Naive thymus-derived CD4-positive, alpha-beta T cell (primary cell): ENCODE measurements at regions not wholly inside any gene's neighbourhood (a gene's known extent, or its start where the extent isn't known, plus 50 kb on each side); places are given as distances from the start of the nearest gene placed in this dataset.

Experiments used
- ATAC-seq: fragments of 150-1000 bp; cut with Tn5 transposase; 2 replicates; pipeline ENCODE4 v1.10.0; 2021; ENCODE audit warnings: mild to moderate bottlenecking, moderate library complexity
- CTCF ChIA-PET: fragments of 350-600 bp; sonication (Branson Sonifier 250); formaldehyde crosslinking; loops from one replicate; lab custom pipeline; 2021; ENCODE audit warnings: antibody characterized with exemption; lab: Charles Lee
- POLR2A ChIA-PET: fragments of 350-600 bp; sonication (Branson Sonifier 250); formaldehyde crosslinking; loops from one replicate; lab custom pipeline; 2021; ENCODE audit warnings: antibody characterized with exemption, inconsistent platforms; lab: Charles Lee
- DNase-seq, 9 donors: peaks; one replicate each; pipeline versions ENCODE4 v3.0.0 to v3.0.0-alpha.2; 2020 to 2022; ENCODE audit warnings: mixed read lengths in 1 of 9
- H3K27ac ChIP-seq: one replicate; pipeline ENCODE4 v1.7.0; 2013; ENCODE audit warnings: mild to moderate bottlenecking, low read depth, low read length, moderate library complexity
- H3K27me3 ChIP-seq, 2 donors: one replicate each; pipeline ENCODE4 v1.7.0; 2013; ENCODE audit warnings: low read length in 2 of 2, mild to moderate bottlenecking in 2 of 2, moderate library complexity in 2 of 2; ENCODE audit not compliant: control insufficient read depth in 2 of 2, insufficient read depth in 2 of 2
- H3K36me3 ChIP-seq, 3 experiments: 1 replicate in 2 of 3; 2 replicates in 1 of 3; pipeline ENCODE4 v1.7.0; 2013; ENCODE audit warnings: low read length in 3 of 3, mild to moderate bottlenecking in 3 of 3, moderate library complexity in 1 of 3; ENCODE audit not compliant: insufficient read depth in 3 of 3, control insufficient read depth in 2 of 3
- H3K4me1 ChIP-seq, 2 donors: one replicate each; pipeline ENCODE4 v1.7.0; 2013; ENCODE audit warnings: low read length in 2 of 2, mild to moderate bottlenecking in 2 of 2, moderate library complexity in 1 of 2; ENCODE audit not compliant: control insufficient read depth in 2 of 2, insufficient read depth in 2 of 2
- H3K4me3 ChIP-seq: 2 replicates; pipeline ENCODE4 v1.7.0; 2013; ENCODE audit warnings: mild to moderate bottlenecking, low read length
- H3K9me3 ChIP-seq, 3 experiments: 1 replicate in 2 of 3; 2 replicates in 1 of 3; pipeline ENCODE4 v1.7.0; 2013; ENCODE audit warnings: low read length in 3 of 3; ENCODE audit not compliant: control insufficient read depth in 2 of 3
- H3K27ac Mint-ChIP-seq, 9 donors: one replicate each; pipeline ENCODE4 v1.8.0; 2020 to 2022; ENCODE audit warnings: mixed read lengths in 9 of 9, mild to moderate bottlenecking in 8 of 9, moderate library complexity in 5 of 9, inconsistent platforms in 2 of 9
- H3K27me3 Mint-ChIP-seq, 5 donors: one replicate each; pipeline ENCODE4 v1.8.0; 2021 to 2022; ENCODE audit warnings: mixed read lengths in 5 of 5, mild to moderate bottlenecking in 1 of 5
- H3K36me3 Mint-ChIP-seq, 5 donors: one replicate each; pipeline ENCODE4 v1.8.0; 2020 to 2022; ENCODE audit warnings: mixed read lengths in 5 of 5, mild to moderate bottlenecking in 3 of 5, inconsistent platforms in 1 of 5
- H3K4me1 Mint-ChIP-seq, 7 donors: one replicate each; pipeline ENCODE4 v1.8.0; 2020 to 2022; ENCODE audit warnings: mixed read lengths in 7 of 7, mild to moderate bottlenecking in 3 of 7, inconsistent platforms in 1 of 7
- H3K4me3 Mint-ChIP-seq, 10 donors: one replicate each; pipeline ENCODE4 v1.8.0; 2020 to 2022; ENCODE audit warnings: mild to moderate bottlenecking in 10 of 10, mixed read lengths in 10 of 10, moderate library complexity in 6 of 10, inconsistent platforms in 2 of 10
- H3K9me3 Mint-ChIP-seq, 11 donors: one replicate each; pipeline ENCODE4 v1.8.0; 2020 to 2022; ENCODE audit warnings: mixed read lengths in 11 of 11, mild to moderate bottlenecking in 4 of 11, inconsistent platforms in 1 of 11, moderate library complexity in 1 of 11
- intact Hi-C, 2 donors: fragments of 100-400 bp; cut with micrococcal nuclease; formaldehyde crosslinking; loops; one replicate each; pipeline ENCODE4 v1.15.1; 2023

DNA sequence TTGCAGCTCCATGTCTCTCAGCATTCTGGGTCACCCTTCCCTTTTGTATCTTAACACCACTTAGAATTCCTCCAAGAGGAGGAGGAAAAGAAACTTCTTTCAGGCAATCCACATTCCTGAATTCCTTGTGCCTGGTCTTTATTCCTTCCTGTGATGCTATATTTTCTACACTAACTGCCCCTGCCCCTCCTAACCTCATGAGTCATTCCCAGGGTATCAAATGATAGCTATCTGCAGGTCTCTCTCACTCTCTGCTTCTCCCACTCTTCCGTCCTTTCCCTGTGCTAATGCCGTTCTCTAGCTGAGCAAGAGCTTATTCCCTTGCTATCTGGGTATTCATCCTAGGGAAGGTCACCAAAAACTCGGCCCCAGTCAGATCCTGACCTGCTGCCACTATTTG is 395.0 kb upstream of the TCF4 start:
- ATAC-seq (no peak), DNase-seq (no peak)
- Mint-ChIP-seq H3K36me3 (no peaks in the 10 kb centered on the region), H3K4me1 (no peaks in the 10 kb centered on the region), H3K27me3 (peaks cover 0 to 4% (median 0%) of the 10 kb centered on the region in 5 donors), H3K9me3 (peaks cover under 1 to 22% (median 7%) of the 10 kb centered on the region in 11 donors), H3K4me3 (no peak overlapping the region), H3K27ac (no peak overlapping the region)
- no peaks in the 10 kb centered on the region for H3K36me3 ChIP-seq
- H3K27ac ChIP-seq, result no peak overlapping the region
- intact Hi-C loops, result no loop called here
- no peak overlapping the region for H3K4me3 ChIP-seq
- no peaks in the 10 kb centered on the region for H3K27me3 ChIP-seq
- ChIA-PET CTCF (no interaction called here), POLR2A (no interaction called here)
- no peaks in the 10 kb centered on the region for H3K4me1 ChIP-seq
- H3K9me3 ChIP-seq, result no peaks in the 10 kb centered on the region

DNA sequence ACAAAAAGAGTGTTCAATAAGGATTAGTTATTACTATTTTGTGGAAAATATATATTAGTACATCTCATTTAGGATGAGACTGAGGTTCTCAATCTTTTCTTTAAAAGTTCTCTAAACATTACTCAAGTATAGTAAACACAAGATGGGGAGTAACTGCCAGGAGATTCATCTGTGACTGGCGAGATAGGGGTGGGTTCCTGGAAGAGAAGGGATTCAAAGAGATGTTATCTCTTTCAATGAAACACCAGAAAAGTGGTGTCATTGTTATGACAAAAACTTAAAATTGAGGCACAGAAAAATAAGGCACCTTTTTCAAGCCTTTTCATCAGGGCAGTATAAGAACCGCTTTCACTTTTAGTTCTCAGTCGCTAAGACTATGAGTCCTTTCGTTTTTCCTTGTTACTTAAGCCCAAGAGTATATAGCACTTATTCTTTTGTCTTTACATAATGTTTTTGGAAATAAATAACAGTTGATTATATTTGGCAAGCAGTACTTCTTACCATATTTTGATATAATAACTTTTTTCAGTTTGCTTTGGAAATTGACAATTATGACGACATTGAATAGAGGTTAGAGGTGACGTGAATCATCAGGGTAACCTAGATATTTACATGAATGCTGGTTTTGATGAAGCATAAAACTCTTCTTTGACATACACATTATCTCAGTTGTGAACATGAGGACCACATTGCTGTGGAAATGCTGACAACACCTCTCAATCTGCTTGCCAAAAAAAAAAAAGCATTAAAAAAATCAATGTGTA is 393.9 kb upstream of the TCF4 start:
- H3K27me3 ChIP-seq, result no peaks in the 10 kb centered on the region
- ATAC-seq (no peak), DNase-seq (no peak)
- Mint-ChIP-seq H3K4me3 (no peak overlapping the region), H3K27ac (no peak overlapping the region), H3K36me3 (no peaks in the 10 kb centered on the region), H3K4me1 (no peaks in the 10 kb centered on the region), H3K9me3 (peaks cover 0 to 15% (median 7%) of the 10 kb centered on the region in 11 donors), H3K27me3 (peaks cover 0 to 4% (median 0%) of the 10 kb centered on the region in 5 donors)
- intact Hi-C loops, result no loop called here
- no peaks in the 10 kb centered on the region for H3K36me3 ChIP-seq
- no peaks in the 10 kb centered on the region for H3K4me1 ChIP-seq
- CTCF ChIA-PET, result no interaction called here
- H3K27ac ChIP-seq, result no peak overlapping the region
- POLR2A ChIA-PET, result no interaction called here
- H3K4me3 ChIP-seq, result no peak overlapping the region
- H3K9me3 ChIP-seq, result no peaks in the 10 kb centered on the region

DNA sequence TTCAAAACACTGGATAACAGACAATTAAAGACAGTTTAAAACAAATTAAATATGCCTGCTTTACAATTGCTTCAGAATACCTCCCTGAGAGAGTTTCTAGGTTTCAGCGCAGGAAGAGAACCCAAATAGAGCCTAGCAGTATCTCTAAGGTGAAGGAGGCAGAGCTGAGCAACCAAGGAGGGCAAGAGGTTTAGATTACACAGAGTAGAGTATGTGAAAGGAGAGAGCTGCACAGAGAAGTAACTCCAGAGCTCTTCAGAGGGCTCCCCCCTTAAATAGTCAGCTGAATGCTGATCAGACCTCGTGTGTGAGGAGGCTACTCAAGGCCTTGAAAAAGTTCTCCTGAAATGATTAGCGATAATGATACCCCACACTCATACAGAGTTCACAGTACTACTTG is 386.5 kb upstream of the TCF4 start:
- intact Hi-C loops, result no loop called here
- ChIA-PET CTCF (no interaction called here), POLR2A (no interaction called here)
- DNase-seq (no peak), ATAC-seq (no peak)
- H3K27me3 Mint-ChIP-seq, result peaks cover 0 to 5% (median 0%) of the 10 kb centered on the region in 5 donors
- H3K36me3 Mint-ChIP-seq, result no peaks in the 10 kb centered on the region
- no peak overlapping the region for H3K4me3 Mint-ChIP-seq
- Histone ChIP-seq H3K9me3 (no peaks in the 10 kb centered on the region), H3K4me3 (no peak overlapping the region), H3K4me1 (no peaks in the 10 kb centered on the region), H3K27me3 (no peaks in the 10 kb centered on the region), H3K27ac (no peak overlapping the region), H3K36me3 (no peaks in the 10 kb centered on the region)
- no peak overlapping the region for H3K27ac Mint-ChIP-seq
- H3K4me1 Mint-ChIP-seq, result no peaks in the 10 kb centered on the region
- H3K9me3 Mint-ChIP-seq, result peaks cover 0 to 11% (median 0%) of the 10 kb centered on the region in 11 donors

DNA sequence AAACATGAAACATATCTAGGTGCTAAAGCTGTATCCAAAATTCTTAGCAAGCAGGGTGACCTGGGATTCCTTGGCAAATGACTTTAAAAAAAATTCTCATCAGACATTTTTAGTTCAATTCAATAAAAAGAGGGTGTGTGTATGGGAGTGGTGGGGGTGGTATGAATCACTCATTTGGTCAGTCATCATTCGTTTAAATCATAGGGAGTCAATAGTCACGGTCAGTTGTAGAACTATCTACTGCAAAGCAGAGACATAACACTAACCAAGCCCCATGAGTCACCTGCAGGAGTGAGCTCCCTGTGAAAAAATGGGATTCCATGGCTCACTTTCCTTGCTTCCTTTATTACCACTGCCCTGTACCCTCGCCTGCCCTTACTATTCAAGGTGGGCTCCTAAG is 380.6 kb upstream of the TCF4 start:
- Histone ChIP-seq H3K4me1 (no peaks in the 10 kb centered on the region), H3K27ac (no peak overlapping the region), H3K9me3 (no peaks in the 10 kb centered on the region), H3K4me3 (no peak overlapping the region), H3K36me3 (no peaks in the 10 kb centered on the region), H3K27me3 (no peaks in the 10 kb centered on the region)
- Mint-ChIP-seq H3K4me1 (no peaks in the 10 kb centered on the region), H3K4me3 (no peak overlapping the region), H3K9me3 (peaks cover 0 to 8% (median 0%) of the 10 kb centered on the region in 11 donors), H3K27me3 (peaks cover 0 to 5% (median 0%) of the 10 kb centered on the region in 5 donors), H3K27ac (no peak overlapping the region), H3K36me3 (no peaks in the 10 kb centered on the region)
- ChIA-PET CTCF (no interaction called here), POLR2A (no interaction called here)
- intact Hi-C loops, result no loop called here
- DNase-seq (no peak), ATAC-seq (no peak)

DNA sequence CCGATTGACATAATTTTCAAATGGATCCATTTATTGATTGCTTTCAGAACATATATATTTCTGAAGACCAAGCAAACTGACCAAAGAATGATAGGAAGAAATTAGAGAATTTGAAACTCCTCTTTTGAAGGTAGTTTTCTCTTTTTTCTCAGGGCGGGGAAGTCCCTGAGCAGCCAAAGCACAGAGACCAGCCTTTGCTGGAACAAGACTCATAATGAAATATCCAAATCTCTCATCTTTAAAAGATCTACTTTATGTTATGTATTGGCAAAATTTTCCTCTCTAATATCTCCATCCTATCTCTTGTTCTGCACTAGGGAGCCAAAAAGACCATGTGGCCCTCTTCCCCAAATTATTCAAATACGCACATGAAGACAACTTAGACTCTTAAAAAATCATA is 379.0 kb upstream of the TCF4 start:
- Histone ChIP-seq H3K4me3 (no peak overlapping the region), H3K36me3 (no peaks in the 10 kb centered on the region), H3K9me3 (no peaks in the 10 kb centered on the region), H3K4me1 (no peaks in the 10 kb centered on the region), H3K27me3 (no peaks in the 10 kb centered on the region), H3K27ac (no peak overlapping the region)
- Mint-ChIP-seq H3K4me3 (no peak overlapping the region), H3K27me3 (no peaks in the 10 kb centered on the region), H3K36me3 (no peaks in the 10 kb centered on the region), H3K4me1 (no peaks in the 10 kb centered on the region), H3K9me3 (peaks cover 0 to 8% (median 0%) of the 10 kb centered on the region in 11 donors), H3K27ac (no peak overlapping the region)
- ATAC-seq (no peak), DNase-seq (no peak)
- ChIA-PET CTCF (no interaction called here), POLR2A (no interaction called here)
- intact Hi-C loops, result no loop called here

DNA sequence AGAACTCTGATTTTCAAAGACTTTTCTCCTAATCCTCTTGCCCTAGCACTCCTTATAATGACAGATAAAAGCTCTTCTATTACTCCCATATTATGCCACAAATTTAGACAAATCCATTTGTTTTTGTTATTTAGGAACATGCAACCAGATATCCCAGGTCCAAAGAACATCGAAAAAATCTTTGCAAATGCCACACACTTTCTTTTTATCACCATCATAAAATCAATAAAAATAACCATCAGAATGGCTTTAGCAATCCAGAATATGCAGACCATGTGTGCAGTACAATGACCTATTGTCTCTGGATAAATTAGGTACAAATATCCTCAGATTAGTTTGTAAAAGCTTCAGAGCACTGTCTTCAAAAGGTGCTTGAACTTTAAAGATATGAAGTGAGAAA is 376.2 kb upstream of the TCF4 start:
- Mint-ChIP-seq H3K36me3 (no peaks in the 10 kb centered on the region), H3K27me3 (no peaks in the 10 kb centered on the region), H3K4me3 (no peak overlapping the region), H3K9me3 (peaks cover 0 to 8% (median 0%) of the 10 kb centered on the region in 11 donors), H3K4me1 (no peaks in the 10 kb centered on the region), H3K27ac (no peak overlapping the region)
- Histone ChIP-seq H3K9me3 (no peaks in the 10 kb centered on the region), H3K4me1 (no peaks in the 10 kb centered on the region), H3K4me3 (no peak overlapping the region), H3K27me3 (no peaks in the 10 kb centered on the region), H3K27ac (no peak overlapping the region), H3K36me3 (no peaks in the 10 kb centered on the region)
- ChIA-PET POLR2A (no interaction called here), CTCF (no interaction called here)
- intact Hi-C loops, result no loop called here
- DNase-seq, result no peak
- ATAC-seq, result no peak

DNA sequence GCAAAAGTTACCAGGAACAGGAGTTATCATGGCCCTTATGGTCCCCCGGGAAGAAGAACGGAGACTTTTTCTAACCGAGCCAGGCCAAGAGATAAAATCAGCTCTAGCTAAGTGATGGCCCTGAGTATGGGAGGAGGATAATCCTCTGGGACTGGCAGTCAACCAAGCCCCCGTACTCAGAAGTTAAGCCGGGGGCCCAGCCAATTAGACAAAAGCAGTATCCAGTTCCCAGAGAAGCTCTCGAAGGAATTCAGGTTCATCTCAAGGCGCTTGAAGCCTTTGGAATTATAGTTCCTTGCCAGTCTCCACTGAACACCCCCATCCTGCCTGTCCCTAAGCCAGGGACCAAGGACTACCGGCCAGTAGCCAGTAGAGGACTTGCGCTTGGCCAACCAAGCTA is 365.3 kb upstream of the TCF4 start:
- Mint-ChIP-seq H3K4me1 (no peaks in the 10 kb centered on the region), H3K27me3 (no peaks in the 10 kb centered on the region), H3K4me3 (no peak overlapping the region), H3K9me3 (peaks cover 0 to 17% (median 2%) of the 10 kb centered on the region in 11 donors), H3K36me3 (no peaks in the 10 kb centered on the region), H3K27ac (no peak overlapping the region)
- DNase-seq (no peak), ATAC-seq (no peak)
- Histone ChIP-seq H3K4me1 (no peaks in the 10 kb centered on the region), H3K27me3 (no peaks in the 10 kb centered on the region), H3K27ac (no peak overlapping the region), H3K9me3 (no peaks in the 10 kb centered on the region), H3K4me3 (no peak overlapping the region), H3K36me3 (no peaks in the 10 kb centered on the region)
- POLR2A ChIA-PET, result no interaction called here
- CTCF ChIA-PET, result no interaction called here
- intact Hi-C loops, result no loop called here
